NCI-H446 (cell line): ENCODE measurements at regions not wholly inside any gene's neighbourhood (a gene's known extent, or its start where the extent isn't known, plus 50 kb on each side); places are given as distances from the start of the nearest gene placed in this dataset.

Experiments
- DNase-seq, 2 experiments: peaks; one replicate each; lab custom pipeline; 2025; lab: John Stamatoyannopoulos, UW

DNA sequence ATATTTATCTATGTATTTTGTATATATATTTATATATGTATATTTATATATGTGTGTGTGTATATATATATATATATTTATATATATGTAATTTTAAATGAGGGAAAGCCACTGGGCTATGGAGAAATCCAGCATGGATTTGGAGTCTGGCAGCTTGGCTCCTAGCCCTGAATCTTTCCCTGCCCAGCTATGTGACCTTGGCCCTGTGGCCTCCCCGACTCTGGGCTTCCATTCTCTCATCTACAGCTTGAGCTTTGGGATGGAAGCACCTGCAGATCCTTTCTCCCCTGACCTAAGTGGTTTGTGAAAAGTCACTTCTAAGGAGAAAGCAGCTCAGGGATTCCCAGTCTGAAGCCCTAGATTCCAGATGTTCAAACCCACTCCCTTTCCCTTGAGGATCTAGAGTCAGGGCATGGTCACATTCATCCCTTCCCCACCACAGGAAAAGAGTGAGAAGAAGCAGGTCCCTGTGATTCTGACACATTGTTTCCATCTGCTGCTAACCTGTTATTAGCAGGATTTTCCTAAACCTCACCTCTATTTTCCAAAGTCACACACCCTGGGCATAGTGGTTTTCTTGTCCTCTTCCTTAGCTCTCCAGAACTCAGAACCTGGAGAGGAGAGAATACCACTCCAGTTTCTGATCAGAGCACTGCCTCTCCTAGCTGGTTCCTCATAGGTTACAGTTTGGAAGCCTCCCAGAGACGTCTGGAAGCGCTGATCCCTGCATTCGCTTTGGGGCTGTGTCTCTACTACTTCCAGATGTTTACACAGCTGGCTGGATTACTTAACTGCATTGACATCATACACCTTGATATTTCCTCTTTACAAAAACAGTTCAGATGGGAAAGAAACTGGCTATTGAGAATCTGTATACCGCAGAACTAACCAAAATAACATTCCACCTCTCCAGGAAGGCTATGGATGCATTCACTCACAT, 327.5 kb upstream of the ZMIZ1 start:
- no peak for DNase-seq

GRCh38 chr10:78742406-78742729, 326.4 kb upstream of the ZMIZ1 start:
- no peak for DNase-seq

DNA sequence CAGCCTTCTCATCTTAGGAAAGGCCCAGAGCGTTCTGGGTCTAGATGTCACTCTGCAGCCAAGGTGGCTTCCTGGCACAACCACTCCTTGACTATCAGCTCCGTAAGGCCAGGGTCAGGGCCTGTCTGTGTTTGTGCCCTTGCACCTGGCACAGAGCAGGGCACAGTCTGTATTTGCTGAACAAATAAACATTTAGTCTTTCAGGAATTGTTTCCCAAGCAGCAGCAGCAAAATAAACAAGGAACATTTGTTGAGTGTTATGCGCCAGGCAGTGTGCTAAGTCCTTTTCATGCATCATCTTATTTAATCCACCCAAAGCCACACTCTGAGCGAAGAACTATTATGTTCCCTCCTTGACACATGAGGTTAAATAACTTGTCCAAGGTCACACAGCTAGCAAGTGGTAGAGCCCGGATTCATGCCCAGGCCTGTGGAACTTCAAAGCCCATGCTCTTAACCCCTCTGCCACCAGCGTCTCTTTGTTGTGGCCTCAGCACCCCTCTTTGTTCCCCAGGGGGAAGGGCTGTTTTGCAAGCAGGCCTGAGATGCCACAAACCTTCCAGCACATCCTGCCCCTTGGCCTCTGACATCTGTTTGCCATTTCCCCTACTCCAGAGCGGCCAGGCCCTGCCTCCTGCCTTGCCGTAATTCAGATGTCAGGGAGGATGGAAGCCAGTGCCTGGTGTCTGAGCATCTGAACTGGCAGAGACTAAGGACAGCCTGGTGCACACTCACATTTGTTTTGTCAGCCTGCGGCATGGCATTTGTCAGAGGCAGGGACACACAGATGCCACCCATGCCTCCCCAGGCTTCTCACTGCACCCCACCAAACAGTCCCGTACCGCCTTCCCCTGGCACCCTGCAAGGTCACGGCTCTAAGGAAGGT, 325.8 kb upstream of the ZMIZ1 start:
- no peak for DNase-seq

- DNase-seq: no peak
Measured at GRCh38 chr10:78744056-78744455, 324.7 kb upstream of the ZMIZ1 start.

- DNase-seq: no peak
Measured at GRCh38 chr10:78744491-78745090, 324.2 kb upstream of the ZMIZ1 start.

DNA sequence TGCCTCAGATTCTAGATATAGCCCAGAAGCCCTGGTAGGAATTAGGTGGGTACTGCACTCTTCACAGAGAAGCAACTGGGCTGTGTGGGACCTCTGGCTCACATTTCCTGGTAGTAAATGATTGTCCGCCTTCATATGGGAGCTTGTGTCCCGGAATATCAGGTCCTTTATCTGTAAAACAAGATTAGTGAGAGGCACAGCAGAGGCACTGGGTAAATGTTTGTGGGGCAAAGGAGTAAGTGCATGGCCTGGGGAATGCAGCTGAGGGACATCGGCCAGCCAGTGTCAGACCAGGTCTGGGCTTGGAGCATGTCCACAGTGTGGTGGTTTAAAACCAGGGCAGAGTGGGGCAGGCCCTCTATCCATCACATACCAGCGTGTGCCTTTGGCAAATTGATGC, 323.3 kb upstream of the ZMIZ1 start:
- no peak for DNase-seq

- DNase-seq: no peak
Measured at GRCh38 chr10:78746155-78746763, 322.5 kb upstream of the ZMIZ1 start.

DNA sequence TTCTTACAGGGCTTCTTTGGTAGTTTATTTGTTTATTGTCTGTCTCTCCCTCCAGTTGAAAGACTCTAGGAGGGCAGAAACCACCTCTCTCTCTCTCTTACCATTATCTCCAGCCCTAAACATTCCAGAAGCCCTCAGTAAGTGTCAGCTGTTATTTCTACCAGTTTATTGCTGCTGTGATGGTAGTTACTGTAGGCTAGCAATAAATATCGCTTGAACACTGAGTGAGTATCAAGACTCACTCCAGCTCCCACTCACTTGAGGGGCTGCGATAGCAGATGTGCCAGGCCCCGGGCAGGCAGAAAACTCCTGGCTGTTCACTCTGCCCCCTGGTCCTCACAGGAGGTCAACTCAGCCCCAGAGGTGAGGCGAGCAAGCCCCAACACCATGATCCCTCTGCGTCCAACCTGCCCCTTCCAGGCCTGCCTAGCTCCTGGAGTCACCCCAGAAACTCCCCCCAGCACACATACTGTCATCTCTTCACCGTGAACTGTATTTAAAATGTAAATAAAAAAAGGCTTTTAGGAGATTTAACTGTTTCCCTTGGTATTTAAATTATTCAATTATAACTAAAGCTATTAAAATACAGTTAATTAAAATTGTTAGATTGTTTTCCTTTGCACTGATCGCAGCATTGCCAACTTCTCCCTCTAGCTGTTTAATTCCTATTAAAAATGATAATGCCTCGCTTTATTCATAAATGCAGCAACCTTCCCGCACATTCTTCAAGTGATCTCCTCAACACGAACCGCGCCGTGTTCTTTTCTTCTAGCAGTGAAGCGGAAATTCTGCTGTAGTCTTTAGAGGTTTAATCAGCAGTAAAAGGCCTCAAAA, 321.1 kb upstream of the ZMIZ1 start:
- DNase-seq: no peak

- no peak for DNase-seq
Measured at GRCh38 chr10:78748235-78748533, 320.6 kb upstream of the ZMIZ1 start.

DNA sequence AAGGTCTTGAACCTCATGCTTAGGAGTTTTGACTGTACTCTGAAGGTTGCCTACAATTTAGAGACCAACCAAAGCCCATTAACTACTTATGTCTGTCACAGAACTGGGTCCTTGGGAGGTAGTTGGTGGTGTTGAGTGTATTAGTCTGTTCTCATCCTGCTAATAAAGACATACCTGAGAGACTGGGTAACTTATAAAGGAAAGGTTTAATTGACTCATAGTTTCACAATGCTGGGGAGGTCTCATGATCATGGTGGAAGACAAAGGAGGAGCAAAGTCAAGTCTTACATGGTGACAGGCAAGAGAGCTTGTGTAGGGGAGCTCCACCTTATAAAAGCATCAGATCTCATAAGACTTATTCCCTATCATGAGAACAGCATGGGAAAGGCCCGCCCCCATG, 319.6 kb upstream of the ZMIZ1 start:
- DNase-seq: no peak

DNA sequence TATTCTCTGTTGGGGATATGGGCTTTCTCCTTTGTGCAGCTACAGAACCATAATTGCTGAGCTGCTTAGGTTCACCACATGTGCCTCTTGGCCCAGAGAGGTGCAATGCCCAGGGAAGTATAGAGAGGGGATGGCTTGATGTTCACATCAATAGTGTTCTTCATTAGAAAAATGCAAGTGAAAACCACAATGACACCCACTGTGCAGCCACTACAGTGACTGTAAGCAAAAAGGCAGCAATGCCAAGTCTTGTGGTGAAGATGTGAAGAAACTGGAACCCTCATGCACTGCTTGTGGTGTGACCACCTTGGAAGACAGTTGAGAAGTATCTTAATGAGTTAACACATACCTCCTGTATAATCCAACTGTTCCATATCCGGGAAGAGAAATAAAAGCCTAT, 318.9 kb upstream of the ZMIZ1 start:
- DNase-seq: no peak

GRCh38 chr10:78750418-78750817, 318.3 kb upstream of the ZMIZ1 start:
- DNase-seq: no peak

DNA sequence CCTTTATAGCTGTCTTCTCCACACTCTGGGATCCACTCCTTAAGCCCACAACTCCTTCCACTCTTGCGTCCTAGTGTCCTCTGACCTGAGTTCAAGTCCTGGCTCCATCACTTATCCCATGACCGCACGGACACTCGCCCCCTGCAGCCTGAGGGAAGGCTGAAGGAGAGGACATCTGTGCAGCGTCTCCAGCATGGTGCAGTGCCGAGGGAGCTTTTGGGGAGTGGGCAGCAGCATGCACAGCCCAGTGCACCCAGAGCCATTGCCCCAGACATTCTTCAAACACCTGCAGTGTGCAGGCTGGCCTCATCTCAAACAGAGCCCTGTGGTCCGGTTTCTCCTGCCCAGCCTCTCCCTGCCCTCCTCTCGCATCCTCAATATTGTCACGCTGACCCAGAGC, 317.1 kb upstream of the ZMIZ1 start:
- no peak for DNase-seq

DNA sequence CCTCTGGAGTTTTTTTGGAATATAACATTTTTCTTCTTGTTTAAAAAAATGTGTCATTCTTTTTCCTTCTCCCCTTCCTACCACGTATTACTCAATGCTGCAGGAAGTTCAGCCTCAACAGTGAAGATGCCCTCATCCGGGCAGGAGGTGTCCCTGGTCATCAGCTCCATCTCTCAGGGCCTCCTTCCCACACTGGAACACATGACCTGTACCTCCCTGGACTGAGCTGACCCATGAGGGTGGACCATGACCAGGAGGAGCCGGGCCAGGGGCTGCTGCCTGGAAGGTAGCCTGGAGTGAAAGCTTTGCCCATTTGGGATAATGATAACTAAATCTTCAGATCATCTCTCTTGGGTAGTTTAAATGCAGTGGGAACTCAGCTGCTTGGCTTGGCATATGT, 316.5 kb upstream of the ZMIZ1 start:
- DNase-seq: no peak

GRCh38 chr10:78752708-78753107, 316.1 kb upstream of the ZMIZ1 start:
- no peak for DNase-seq

GRCh38 chr10:78754269-78755062, 314.3 kb upstream of the ZMIZ1 start:
- DNase-seq: no peak

DNA sequence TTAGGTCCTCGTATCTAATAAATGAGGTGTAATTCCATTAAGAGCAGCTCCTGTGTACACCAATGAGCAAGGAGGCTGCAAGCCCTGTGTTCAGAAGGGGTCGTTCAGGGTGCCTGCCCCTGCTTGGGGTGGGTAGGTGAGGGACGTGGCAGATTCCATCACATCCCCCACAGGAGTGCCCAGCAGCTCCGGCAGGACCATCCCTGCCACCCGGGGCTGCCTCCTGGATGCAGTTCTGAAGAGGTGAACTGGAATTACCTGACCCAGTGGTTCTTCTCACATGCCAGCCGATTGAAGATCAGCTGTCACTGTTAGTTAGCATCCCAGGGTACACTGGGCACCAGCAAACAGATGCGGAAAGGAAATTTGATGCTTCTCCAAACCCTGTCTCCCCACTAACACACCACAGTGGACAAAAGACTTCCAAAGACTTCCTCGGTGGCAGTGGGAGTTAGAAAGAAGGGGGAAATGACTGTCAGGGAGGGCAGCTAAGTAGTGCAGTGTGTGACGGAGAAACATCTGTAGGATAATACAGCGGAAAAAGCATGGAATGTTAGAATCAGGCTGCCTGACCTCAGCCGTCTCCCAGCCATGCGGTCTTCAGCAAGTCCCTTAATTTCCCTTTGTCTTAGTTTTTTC, 313.6 kb upstream of the ZMIZ1 start:
- DNase-seq: no peak

DNA sequence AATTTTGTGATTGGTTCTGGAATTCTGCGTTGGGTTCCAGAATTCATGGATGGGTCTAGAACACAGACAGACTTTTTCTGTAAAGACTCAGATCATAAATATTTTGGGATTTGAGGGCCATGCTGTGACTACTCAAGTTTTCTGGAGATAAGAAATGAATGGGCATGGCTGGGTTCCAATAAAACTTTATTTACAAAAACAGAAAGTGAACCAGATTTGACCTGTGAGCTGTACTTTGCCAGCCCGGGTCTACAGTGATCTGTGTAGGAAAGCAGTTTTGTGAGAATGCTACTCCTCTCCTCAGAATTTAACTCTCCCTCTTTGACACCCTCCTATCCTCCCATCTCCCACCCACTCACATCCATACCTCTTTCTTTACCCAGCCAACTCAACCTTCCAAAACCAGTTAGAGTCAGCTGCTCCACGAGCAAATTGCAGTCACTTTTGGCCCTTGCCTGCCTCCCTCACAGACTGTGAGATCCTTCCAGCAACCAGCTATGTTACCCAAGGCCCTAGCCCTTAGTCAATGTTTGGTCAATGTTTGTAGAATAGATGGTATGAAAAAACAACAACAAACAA, 312.8 kb upstream of the ZMIZ1 start:
- no peak for DNase-seq

- DNase-seq: peak in 1 of 2 experiments; percentile 73
Measured at GRCh38 chr10:78756604-78757343, 312.0 kb upstream of the ZMIZ1 start.
